Liver (tissue), 8 donors: ENCODE measurements at regions not wholly inside any gene's neighbourhood (a gene's known extent, or its start where the extent isn't known, plus 50 kb on each side); places are given as distances from the start of the nearest gene placed in this dataset.

Source experiments
- DNase-seq: peaks from one replicate; pipeline ENCODE4 v3.0.0-alpha.2; 2017; ENCODE audit warnings: low spot score
- H3K27ac ChIP-seq, 2 donors: one replicate each; pipeline ENCODE4 v1.7.0; 2013; ENCODE audit warnings: inconsistent platforms in 2 of 2, low read length in 2 of 2, control low read depth in 1 of 2, low read depth in 1 of 2, mild to moderate bottlenecking in 1 of 2
- H3K27me3 ChIP-seq, 4 donors: one replicate each; pipeline versions ENCODE4 v1.6.1 to v1.7.0; 2013; ENCODE audit warnings: low read length in 3 of 4, inconsistent platforms in 1 of 4, mild to moderate bottlenecking in 1 of 4, moderate library complexity in 1 of 4; ENCODE audit not compliant: control insufficient read depth in 4 of 4, insufficient read depth in 4 of 4
- H3K36me3 ChIP-seq, 4 donors: one replicate each; pipeline versions ENCODE4 v1.6.1 to v1.7.0; 2013; ENCODE audit warnings: low read length in 3 of 4, mild to moderate bottlenecking in 3 of 4, low read depth in 1 of 4, moderate library complexity in 1 of 4; ENCODE audit not compliant: control insufficient read depth in 4 of 4, insufficient read depth in 3 of 4
- H3K4me1 ChIP-seq, 4 donors: one replicate each; pipeline versions ENCODE4 v1.6.1 to v1.7.0; 2013; ENCODE audit warnings: low read length in 3 of 4, mild to moderate bottlenecking in 3 of 4, moderate library complexity in 1 of 4; ENCODE audit not compliant: control insufficient read depth in 4 of 4, insufficient read depth in 4 of 4
- H3K4me3 ChIP-seq, 3 donors: one replicate each; pipeline versions ENCODE4 v1.6.1 to v1.7.0; 2013; ENCODE audit warnings: low read length in 3 of 3, control low read depth in 1 of 3, low read depth in 1 of 3, mild to moderate bottlenecking in 1 of 3
- H3K9ac ChIP-seq, 2 donors: one replicate each; pipeline ENCODE4 v1.7.0; 2013; ENCODE audit warnings: low read length in 2 of 2, mild to moderate bottlenecking in 2 of 2, moderate library complexity in 2 of 2, control low read depth in 1 of 2, low read depth in 1 of 2
- H3K9me3 ChIP-seq, 4 donors: one replicate each; pipeline versions ENCODE4 v1.6.1 to v1.7.0; 2013; ENCODE audit warnings: low read length in 3 of 4; ENCODE audit not compliant: control insufficient read depth in 4 of 4
- ATF3 ChIP-seq: IDR thresholded peaks from 2 replicates; pipeline ENCODE4 v1.6.1; 2016; ENCODE audit warnings: antibody characterized with exemption
- CTCF ChIP-seq: fragments of 150-350 bp; IDR thresholded peaks from 2 replicates; pipeline ENCODE4 v1.5.1; 2017; ENCODE audit warnings: improper control_type of control experiment, low read depth, low read length; ENCODE audit not compliant: missing input control
- EGR1 ChIP-seq, 2 donors: IDR thresholded peaks; 2 replicates each; pipeline ENCODE4 v1.6.1; 2016 to 2018; ENCODE audit warnings: antibody characterized with exemption in 2 of 2, low read depth in 2 of 2
- FOXA1 ChIP-seq: IDR thresholded peaks from 2 replicates; pipeline ENCODE4 v1.6.1; 2016; ENCODE audit warnings: antibody characterized with exemption
- FOXA2 ChIP-seq: IDR thresholded peaks from 2 replicates; pipeline ENCODE4 v1.6.1; 2016; ENCODE audit warnings: antibody characterized with exemption
- GABPA ChIP-seq, 2 donors: IDR thresholded peaks in 1 of 2; conservative IDR thresholded peaks in 1 of 2; 2 replicates each; pipeline ENCODE4 v1.6.1; 2016; ENCODE audit warnings: antibody characterized with exemption in 2 of 2, mild to moderate bottlenecking in 1 of 2, moderate library complexity in 1 of 2
- HNF4A ChIP-seq, 2 donors: conservative IDR thresholded peaks; 2 replicates each; pipeline ENCODE4 v1.6.1; 2016; ENCODE audit warnings: antibody characterized with exemption in 2 of 2, mild to moderate bottlenecking in 2 of 2
- HNF4G ChIP-seq: IDR thresholded peaks from 2 replicates; pipeline ENCODE4 v1.6.1; 2016; ENCODE audit warnings: antibody characterized with exemption
- JUND ChIP-seq, 2 donors: IDR thresholded peaks; 2 replicates each; pipeline ENCODE4 v1.6.1; 2016; ENCODE audit warnings: antibody characterized with exemption in 2 of 2
- MAX ChIP-seq: IDR thresholded peaks from 2 replicates; pipeline ENCODE4 v1.6.1; 2016; ENCODE audit warnings: antibody characterized with exemption
- NR2F2 ChIP-seq: IDR thresholded peaks from 2 replicates; pipeline ENCODE4 v1.6.1; 2016; ENCODE audit warnings: antibody characterized with exemption
- RAD21 ChIP-seq, 2 donors: IDR thresholded peaks; 2 replicates each; pipeline ENCODE4 v1.6.1; 2016; ENCODE audit warnings: antibody characterized with exemption in 2 of 2, mild to moderate bottlenecking in 2 of 2
- REST ChIP-seq: IDR thresholded peaks from 2 replicates; pipeline ENCODE4 v1.6.1; 2016; ENCODE audit warnings: antibody characterized with exemption, mild to moderate bottlenecking
- RXRA ChIP-seq, 2 donors: IDR thresholded peaks; 2 replicates each; pipeline ENCODE4 v1.6.1; 2017 to 2018; ENCODE audit warnings: antibody characterized with exemption in 2 of 2, mild to moderate bottlenecking in 1 of 2
- SP1 ChIP-seq: IDR thresholded peaks from 2 replicates; pipeline ENCODE4 v1.6.1; 2018; ENCODE audit warnings: antibody characterized with exemption, mild to moderate bottlenecking
- TAF1 ChIP-seq: conservative IDR thresholded peaks from 2 replicates; pipeline ENCODE4 v1.6.1; 2016; ENCODE audit warnings: antibody characterized with exemption, mild to moderate bottlenecking
- YY1 ChIP-seq: IDR thresholded peaks from 2 replicates; pipeline ENCODE4 v1.6.1; 2016; ENCODE audit warnings: antibody characterized with exemption, mild to moderate bottlenecking
- ZBTB33 ChIP-seq: IDR thresholded peaks from 2 replicates; pipeline ENCODE4 v1.6.1; 2016; ENCODE audit warnings: antibody characterized with exemption
- WGBS: extraction: QIAGEN DNeasy Blood & Tissue Kit; methylation state at CpG from one replicate; pipeline ENCODE4 v1.1.7; 2013; 5-methylcytosine and 5-hydroxymethylcytosine counted together
- donor health status: healthy.
- donor health status: healthy.
- donor health status: healthy.
- donor health status: healthy.
- donor health status: healthy.

GRCh38 chr14:30240018-30240417 lies 312.4 kb upstream of the PRKD1 start (continued):
- TF ChIP-seq ZBTB33 (no peak), FOXA1 (no peak), TAF1 (no peak), FOXA2 (no peak), HNF4A (conservative IDR thresholded peaks at IDR 0.05) (no peak)

GRCh38 chr14:30240685-30241084 lies 313.0 kb upstream of the PRKD1 start:
- Histone ChIP-seq H3K4me1 (no peaks in the 10 kb centered on the region), H3K36me3 (no peaks in the 10 kb centered on the region), H3K4me3 (no peak overlapping the region), H3K9ac (no peak overlapping the region), H3K9me3 (no peaks in the 10 kb centered on the region), H3K27ac (no peak overlapping the region), H3K27me3 (peaks cover 0 to 2% (median 0%) of the 10 kb centered on the region in 4 donors)
- TF ChIP-seq RAD21 (IDR thresholded peaks at IDR 0.05), result no peak
- no peak for TF ChIP-seq MAX
- no peak for TF ChIP-seq EGR1 (IDR thresholded peaks at IDR 0.05; ENCODE audit: low read depth in 2 of 2)
- no peak for TF ChIP-seq HNF4A (conservative IDR thresholded peaks at IDR 0.05)
- TF ChIP-seq CTCF, result no peak
- TF ChIP-seq NR2F2, result no peak
- no peak for TF ChIP-seq YY1
- TF ChIP-seq SP1, result no peak
- TF ChIP-seq JUND (IDR thresholded peaks at IDR 0.05), result no peak
- TF ChIP-seq FOXA2, result no peak
- TF ChIP-seq REST, result no peak
- TF ChIP-seq GABPA (IDR thresholded peaks at IDR 0.05 in 1 of 2, conservative IDR thresholded peaks at IDR 0.05 in 1 of 2), result no peak
- 62% methylated on average over 3 of the region's 3 CpGs for WGBS
- no peak for DNase-seq

GRCh38 chr14:30242744-30243143 lies 315.1 kb upstream of the PRKD1 start:
- DNase-seq, result no peak
- no peaks in the 10 kb centered on the region for H3K4me1 ChIP-seq
- no peaks in the 10 kb centered on the region for H3K27me3 ChIP-seq
- no peak overlapping the region for H3K4me3 ChIP-seq
- H3K36me3 ChIP-seq, result no peaks in the 10 kb centered on the region
- no peak overlapping the region for H3K9ac ChIP-seq
- H3K9me3 ChIP-seq, result no peaks in the 10 kb centered on the region
- 51% methylated on average over 2 of the region's 2 CpGs for WGBS
- H3K27ac ChIP-seq, result no peak overlapping the region
- TF ChIP-seq YY1 (no peak), RAD21 (IDR thresholded peaks at IDR 0.05) (no peak), HNF4G (no peak), FOXA1 (no peak), MAX (no peak), JUND (IDR thresholded peaks at IDR 0.05) (no peak), EGR1 (IDR thresholded peaks at IDR 0.05; ENCODE audit: low read depth in 2 of 2) (no peak), HNF4A (conservative IDR thresholded peaks at IDR 0.05) (no peak), ATF3 (no peak), RXRA (IDR thresholded peaks at IDR 0.05) (no peak), TAF1 (no peak), GABPA (IDR thresholded peaks at IDR 0.05 in 1 of 2, conservative IDR thresholded peaks at IDR 0.05 in 1 of 2) (no peak), REST (no peak), SP1 (no peak), NR2F2 (no peak)
